ENCODE measurements at regions not wholly inside any gene's neighbourhood (a gene's known extent, or its start where the extent isn't known, plus 50 kb on each side); places are given as distances from the start of the nearest gene placed in this dataset.

- TF ChIP-seq CTCF (IDR thresholded peaks at IDR 0.05) (no peak), POLR2A (IDR thresholded peaks at IDR 0.05) (no peak)
Observed at GRCh38 chr5:92548346-92548745, 1032.7 kb downstream of the NR2F1-AS1 start.
